H7 (cell line): ENCODE measurements at regions not wholly inside any gene's neighbourhood (a gene's known extent, or its start where the extent isn't known, plus 50 kb on each side); places are given as distances from the start of the nearest gene placed in this dataset.
"Not testable (repeated sequence)": the region's sequence is repeated elsewhere in the genome, so short reads cannot be mapped to it uniquely, and the experiment has no call there.

ENCODE experiments used
- DNase-seq: peaks from one replicate; pipeline ENCODE4 v3.0.0; 2012
- H3K27me3 ChIP-seq: 2 replicates; pipeline ENCODE4 v1.6.0; 2011; ENCODE audit warnings: mild to moderate bottlenecking, low read length; ENCODE audit not compliant: control insufficient read depth, insufficient read depth
- H3K36me3 ChIP-seq: replicated peaks from 2 replicates; pipeline ENCODE4 v1.5.1; 2011; ENCODE audit warnings: low read length; ENCODE audit not compliant: control insufficient read depth, insufficient read depth
- H3K4me3 ChIP-seq: 2 replicates; pipeline ENCODE4 v1.5.1; 2011; ENCODE audit warnings: low read depth, mild to moderate bottlenecking, control low read depth, low read length, moderate library complexity; ENCODE audit not compliant: insufficient read depth

DNA sequence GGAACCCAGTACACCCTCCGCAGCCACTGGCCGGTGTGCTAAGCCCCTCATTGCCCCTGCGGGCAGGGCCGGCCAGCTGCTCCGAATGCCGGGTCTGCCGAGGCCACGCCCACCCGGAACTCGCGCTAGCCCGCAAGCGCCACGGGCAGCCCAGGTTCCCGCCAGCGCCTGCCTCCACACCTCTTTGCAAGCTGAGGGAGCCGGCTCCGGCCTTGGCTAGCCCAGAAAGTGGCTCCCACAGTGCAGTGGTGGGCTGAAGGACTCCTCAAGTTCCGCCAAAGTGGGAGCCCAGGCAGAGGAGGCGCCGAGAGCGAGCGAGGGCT, 81.4 kb upstream of the BCHE start:
- Histone ChIP-seq H3K36me3 (no peaks in the 10 kb centered on the region), H3K27me3 (no peaks in the 10 kb centered on the region), H3K4me3 (no peak overlapping the region; the same call in 1 of the 2 replicates)
- no peak for DNase-seq

DNA sequence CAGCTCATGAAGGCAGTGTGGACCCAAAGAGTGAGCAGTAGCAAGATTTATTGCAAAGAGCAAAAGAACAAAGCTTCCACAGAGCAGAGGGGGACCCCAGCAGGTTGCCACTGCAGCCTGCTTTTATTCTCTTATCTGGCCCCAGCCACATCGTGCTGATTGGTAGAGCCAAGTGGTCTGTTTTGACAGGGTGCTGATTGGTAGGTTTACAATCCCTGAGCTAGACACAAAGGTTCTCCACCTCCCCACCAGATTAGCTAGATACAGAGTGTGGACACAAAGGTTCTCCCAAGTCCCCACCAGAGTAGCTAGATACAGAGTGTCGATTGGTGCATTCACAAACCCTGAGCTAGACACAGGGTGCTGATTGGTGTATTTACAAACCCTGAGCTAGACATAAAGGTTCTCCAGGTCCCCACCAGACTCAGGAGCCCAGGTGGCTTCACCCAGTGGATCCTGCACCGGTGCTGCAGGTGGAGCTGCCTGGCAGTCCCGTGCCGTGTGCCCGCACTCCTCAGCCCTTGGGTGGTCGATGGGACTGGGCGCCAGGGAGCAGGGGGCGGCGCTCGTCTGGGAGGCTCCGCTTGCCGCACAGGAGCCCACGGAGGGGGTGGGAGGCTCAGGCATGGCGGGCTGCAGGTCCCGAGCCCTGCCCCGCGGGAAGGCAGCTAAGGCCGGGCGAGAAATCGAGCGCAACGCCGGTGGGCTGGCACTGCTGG, 80.9 kb upstream of the BCHE start:
- H3K36me3 ChIP-seq, DNase-seq, H3K4me3 ChIP-seq, H3K27me3 ChIP-seq: not testable (repeated sequence)

DNA sequence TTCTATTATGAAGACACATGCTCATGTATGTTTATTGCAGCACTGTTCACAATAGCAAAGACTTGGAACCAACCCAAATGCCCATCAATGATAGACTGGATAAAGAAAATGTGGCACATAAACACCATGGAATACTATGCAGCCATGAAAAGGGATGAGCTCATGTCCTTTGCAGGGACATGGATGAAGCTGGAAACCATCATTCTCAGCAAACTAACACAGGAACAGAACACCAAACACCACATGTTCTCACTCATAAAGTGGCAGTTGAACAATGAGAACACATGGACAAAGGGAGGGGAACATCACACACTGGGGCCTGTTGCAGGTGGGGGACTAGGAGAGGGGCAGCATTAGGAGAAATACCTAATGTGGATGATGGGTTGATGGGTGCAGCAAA, 77.9 kb upstream of the BCHE start:
- not testable (repeated sequence) for H3K36me3 ChIP-seq, H3K27me3 ChIP-seq, H3K4me3 ChIP-seq, DNase-seq

DNA sequence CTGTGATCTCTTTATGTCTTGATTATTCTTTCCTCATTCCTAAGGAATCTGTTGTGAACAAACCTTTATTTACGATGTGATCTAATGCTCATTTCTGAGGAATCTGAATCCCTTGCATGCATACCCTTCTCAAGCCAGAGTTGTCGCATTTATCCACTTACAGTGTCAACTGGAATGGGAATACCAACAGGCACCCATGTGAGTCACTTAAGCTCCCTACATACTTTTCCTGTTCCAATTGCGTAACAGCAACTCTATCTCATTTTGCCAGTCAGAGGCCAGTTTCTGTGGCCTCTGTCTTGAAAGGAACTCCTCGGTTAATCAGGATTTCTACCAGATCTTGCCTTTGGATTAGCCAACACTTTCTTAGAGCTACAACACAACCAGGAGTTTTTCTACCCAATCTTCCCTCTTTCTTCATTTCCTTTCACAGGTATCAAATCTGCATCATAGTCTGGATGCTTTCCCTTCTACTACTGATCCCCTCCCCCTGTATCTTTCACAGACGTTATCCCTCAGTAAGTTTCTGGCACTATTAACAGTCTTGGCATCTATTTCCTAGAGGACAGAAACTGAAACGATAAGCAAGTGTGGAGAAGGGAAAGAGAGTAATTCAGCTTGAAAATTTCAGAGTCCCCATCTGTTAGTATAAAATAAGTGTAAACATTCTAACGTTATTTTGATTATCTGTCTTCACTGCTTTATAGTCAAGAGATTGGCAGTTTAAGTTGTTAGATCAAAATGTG, 66.8 kb upstream of the BCHE start:
- no peak overlapping the region for H3K4me3 ChIP-seq
- no peaks in the 10 kb centered on the region for H3K36me3 ChIP-seq
- no peak for DNase-seq
- H3K27me3 ChIP-seq, result no peaks in the 10 kb centered on the region

DNA sequence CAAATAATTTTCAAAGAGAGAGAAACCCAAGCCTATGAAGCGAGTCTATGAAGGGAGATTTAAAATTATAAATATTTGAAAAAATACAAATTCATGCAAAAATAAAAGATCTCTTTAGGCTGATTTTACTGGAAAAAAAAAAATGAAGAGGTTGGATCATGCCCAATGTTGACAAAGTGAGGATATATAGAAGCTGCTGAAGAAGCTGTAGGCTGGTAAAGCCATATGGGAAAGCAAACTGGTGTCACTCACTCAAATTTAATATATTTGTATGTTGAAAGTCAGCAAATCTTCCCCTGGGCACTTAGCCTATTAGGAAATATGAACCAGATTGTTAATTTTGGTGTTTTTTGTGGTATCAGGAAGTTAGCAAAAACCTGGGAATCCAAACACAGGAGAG, 61.8 kb upstream of the BCHE start:
- Histone ChIP-seq H3K36me3 (no peaks in the 10 kb centered on the region), H3K27me3 (no peaks in the 10 kb centered on the region), H3K4me3 (no peak overlapping the region)
- DNase-seq, result no peak

DNA sequence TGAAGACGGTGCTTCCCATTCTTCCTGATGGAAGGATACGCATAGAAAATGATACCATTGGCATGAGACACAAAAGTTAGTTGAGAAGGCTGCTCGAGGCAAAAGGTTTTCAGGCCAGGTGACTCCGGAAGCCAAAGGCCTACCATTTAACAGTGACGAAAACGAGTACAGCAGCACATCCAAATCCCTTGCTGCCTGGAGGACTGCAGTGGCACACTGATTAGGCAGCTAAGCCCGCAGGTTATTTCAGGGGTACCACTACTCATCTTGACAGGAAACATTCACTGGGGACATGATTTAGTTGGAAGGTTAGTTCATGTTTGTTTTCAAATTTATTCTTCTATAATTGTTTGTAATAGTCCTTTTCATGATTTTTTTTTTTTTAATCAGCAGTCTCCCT, 59.9 kb upstream of the BCHE start:
- no peak overlapping the region for H3K4me3 ChIP-seq
- DNase-seq, result no peak

DNA sequence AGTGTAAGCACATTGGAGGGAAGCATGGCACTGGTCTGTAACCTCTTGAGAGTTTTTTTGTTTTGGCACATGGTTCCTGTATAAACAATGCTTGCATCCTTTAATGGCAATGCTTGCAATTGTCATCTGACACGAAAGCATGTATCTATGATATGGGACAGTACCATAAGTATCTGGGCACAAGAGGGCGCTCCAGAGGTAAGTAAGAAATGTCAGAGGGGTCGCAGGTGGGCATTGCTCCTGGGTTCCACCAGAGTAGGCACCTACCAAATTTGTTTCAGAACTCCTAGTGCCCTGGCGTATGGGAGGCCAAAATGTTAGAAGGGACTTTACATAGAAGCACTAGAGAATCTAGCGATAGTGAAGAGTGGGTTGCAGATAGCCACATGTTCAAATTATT, 58.7 kb upstream of the BCHE start:
- Histone ChIP-seq H3K4me3 (no peak overlapping the region), H3K36me3 (no peaks in the 10 kb centered on the region), H3K27me3 (no peaks in the 10 kb centered on the region)
- peak; percentile 33 for DNase-seq

More for the DNA sequence above, 59.9 kb upstream of the BCHE start:
- Histone ChIP-seq H3K36me3 (no peaks in the 10 kb centered on the region), H3K27me3 (no peaks in the 10 kb centered on the region)

DNA sequence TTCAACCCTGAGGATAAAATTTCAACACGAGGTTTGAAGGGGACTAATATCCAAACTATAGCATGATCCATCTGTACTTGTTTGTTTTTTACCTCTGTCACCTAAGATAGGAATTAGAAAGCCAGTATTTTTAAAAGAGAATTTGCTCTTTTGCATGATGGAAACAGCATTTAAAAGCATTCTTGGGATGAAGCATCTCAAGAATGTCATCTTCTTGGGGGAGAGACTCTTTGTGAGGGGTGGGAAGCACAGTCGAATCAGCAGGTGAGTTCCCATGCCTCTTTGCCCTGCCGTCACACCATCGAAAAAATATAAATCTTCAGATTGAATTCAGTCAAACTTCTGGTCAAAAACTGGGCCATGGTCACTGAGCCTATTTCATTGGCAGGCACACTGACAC, 55.3 kb upstream of the BCHE start:
- peak; percentile 6 for DNase-seq
- Histone ChIP-seq H3K4me3 (no peak overlapping the region), H3K27me3 (no peaks in the 10 kb centered on the region), H3K36me3 (no peaks in the 10 kb centered on the region)
